OCI-LY7 (cell line): ENCODE measurements at regions not wholly inside any gene's neighbourhood (a gene's known extent, or its start where the extent isn't known, plus 50 kb on each side); places are given as distances from the start of the nearest gene placed in this dataset.

Source experiments
- BruUV-seq: library from RNA; stranded (reverse); fragments of 400-500 nt; replicated peaks from 2 replicates; lab custom pipeline; 2021; lab: Mats Ljungman, UMichigan
- CTCF ChIA-PET: fragments of 300-600 bp; sonication (Branson Sonifier 250); formaldehyde crosslinking; loops from one replicate; lab custom pipeline; 2022; ENCODE audit warnings: antibody characterized with exemption; ENCODE audit not compliant: unreplicated experiment; lab: Charles Lee
- POLR2A ChIA-PET: fragments of 300-600 bp; sonication (Branson Sonifier 250); formaldehyde crosslinking; loops from one replicate; lab custom pipeline; 2022; ENCODE audit warnings: antibody characterized with exemption; lab: Charles Lee
- DNase-seq: peaks from one replicate; pipeline ENCODE4 v3.0.0-alpha.2; 2015; ENCODE audit warnings: low spot score
- H2AFZ ChIP-seq: fragments of 200-600 bp; sonication (generic), shearing (Covaris generic); 2 replicates; pipeline ENCODE4 v1.6.1; 2014; ENCODE audit warnings: mild to moderate bottlenecking, antibody characterized with exemption, low read length, moderate library complexity
- H3K27ac ChIP-seq: fragments of 200-600 bp; sonication (generic); 2 replicates; pipeline ENCODE4 v1.5.1; 2014; ENCODE audit warnings: mixed run types, low read depth, mild to moderate bottlenecking, moderate library complexity, low read length, inconsistent platforms; ENCODE audit not compliant: poor library complexity, severe bottlenecking
- H3K36me3 ChIP-seq: fragments of 200-600 bp; sonication (generic); 2 replicates; pipeline ENCODE4 v1.6.1; 2014; ENCODE audit warnings: mild to moderate bottlenecking, antibody characterized with exemption, low read length, moderate library complexity, mixed read lengths; ENCODE audit not compliant: insufficient read depth
- H3K4me1 ChIP-seq: fragments of 200-600 bp; sonication (generic); 2 replicates; pipeline ENCODE4 v1.5.1; 2014; ENCODE audit warnings: mild to moderate bottlenecking, low read length; ENCODE audit not compliant: insufficient read depth, poor library complexity, severe bottlenecking
- H3K4me2 ChIP-seq: fragments of 200-600 bp; sonication (generic); 2 replicates; pipeline ENCODE4 v1.6.1; 2014; ENCODE audit warnings: mild to moderate bottlenecking, low read length
- H3K4me3 ChIP-seq: fragments of 200-600 bp; sonication (generic); 2 replicates; pipeline ENCODE4 v1.5.1; 2014; ENCODE audit warnings: mild to moderate bottlenecking, low read depth, low read length; ENCODE audit not compliant: poor library complexity, severe bottlenecking
- H3K79me2 ChIP-seq: fragments of 200-600 bp; sonication (generic); 2 replicates; pipeline ENCODE4 v1.6.1; 2016; ENCODE audit warnings: low read depth, mild to moderate bottlenecking, low read length, moderate library complexity, mixed read lengths; ENCODE audit not compliant: insufficient read depth
- H3K9me2 ChIP-seq: fragments of 200-600 bp; sonication (generic); 2 replicates; pipeline ENCODE4 v1.6.1; 2016; ENCODE audit warnings: mild to moderate bottlenecking, low read length, mixed read lengths; ENCODE audit not compliant: insufficient read depth
- H3K9me3 ChIP-seq: fragments of 200-600 bp; sonication (generic); 2 replicates; pipeline ENCODE4 v1.6.1; 2014; ENCODE audit warnings: mild to moderate bottlenecking, mixed run types, low read length, mixed read lengths
- H4K20me1 ChIP-seq: fragments of 200-600 bp; sonication (generic); 2 replicates; pipeline ENCODE4 v1.6.1; 2014; ENCODE audit warnings: mild to moderate bottlenecking, antibody characterized with exemption, low read length, moderate library complexity, mixed read lengths; ENCODE audit not compliant: insufficient read depth
- CTCF ChIP-seq: fragments of 200-600 bp; sonication (generic); conservative IDR thresholded peaks from 2 replicates; pipeline ENCODE4 v1.5.1; 2014; ENCODE audit warnings: mild to moderate bottlenecking, antibody characterized with exemption, low read length, moderate library complexity, mixed read lengths
- EZH2phosphoT487 ChIP-seq: fragments of 200-600 bp; sonication (generic); IDR thresholded peaks from 2 replicates; pipeline ENCODE4 v1.6.1; 2018; ENCODE audit warnings: low read depth, borderline replicate concordance, mild to moderate bottlenecking, mixed run types, antibody characterized with exemption, low read length, moderate library complexity, mixed read lengths
- intact Hi-C: fragments of 100-400 bp; cut with micrococcal nuclease; formaldehyde crosslinking; loops from one replicate; pipeline ENCODE4 v1.10.0; 2022; ENCODE audit not compliant: unreplicated experiment

GRCh38 chr2:60364491-60364890, 189.0 kb downstream of the BCL11A start:
- Histone ChIP-seq H4K20me1 (no peaks in the 10 kb centered on the region), H3K27ac (peak overlapping the region; percentile 85), H3K79me2 (no peaks in the 10 kb centered on the region), H3K9me2 (no peaks in the 10 kb centered on the region), H3K36me3 (no peaks in the 10 kb centered on the region), H3K4me2 (peak overlapping the region; percentile 17), H3K4me1 (peaks cover 100% of the 10 kb centered on the region), H2AFZ (peak overlapping the region; percentile 11; the same call in 1 of the 2 replicates), H3K9me3 (no peaks in the 10 kb centered on the region), H3K4me3 (no peak overlapping the region)
- intact Hi-C loops: no loop called here
- TF ChIP-seq EZH2phosphoT487 (no peak), CTCF (no peak)
- ChIA-PET POLR2A (interaction anchor here (0.9 to 5.9 kb wide), 3 partner anchors 12 to 47 kb away, joined by 3 to 85 read pairs (median 3); no protein-coding TSS in a partner anchor), CTCF (no interaction called here)
- no TSS peak for BruUV-seq
- no peak for DNase-seq

GRCh38 chr2:60361498-60361897, 192.0 kb downstream of the BCL11A start:
- Histone ChIP-seq H3K9me2 (no peaks in the 10 kb centered on the region), H3K27ac (peak overlapping the region; percentile 2), H3K4me2 (peak overlapping the region; percentile 19), H3K4me1 (peaks cover 100% of the 10 kb centered on the region), H3K9me3 (no peaks in the 10 kb centered on the region), H2AFZ (peak overlapping the region; percentile 8; the same call in 1 of the 2 replicates), H3K36me3 (no peaks in the 10 kb centered on the region), H3K79me2 (no peaks in the 10 kb centered on the region), H4K20me1 (no peaks in the 10 kb centered on the region), H3K4me3 (no peak overlapping the region)
- BruUV-seq: no TSS peak
- TF ChIP-seq EZH2phosphoT487 (no peak), CTCF (no peak)
- intact Hi-C loops: no loop called here
- no peak for DNase-seq
- ChIA-PET POLR2A (interaction anchor here (1.3 to 5.9 kb wide), 2 partner anchors 8 to 9 kb away, joined by 4 to 85 read pairs; no protein-coding TSS in a partner anchor), CTCF (no interaction called here)

- POLR2A ChIA-PET: interaction anchor here (1.1 to 3.3 kb wide), 2 partner anchors 10 to 32 kb away, joined by 3 to 28 read pairs; no protein-coding TSS in a partner anchor
- BruUV-seq: no TSS peak
Measured at GRCh38 chr2:60359569-60359968, 193.9 kb downstream of the BCL11A start.

More at GRCh38 chr2:60359569-60359968, 193.9 kb downstream of the BCL11A start:
- Histone ChIP-seq H3K9me2 (no peaks in the 10 kb centered on the region), H3K4me2 (peak overlapping the region; percentile 67), H3K79me2 (no peaks in the 10 kb centered on the region), H4K20me1 (no peaks in the 10 kb centered on the region), H3K4me3 (no peak overlapping the region), H3K36me3 (no peaks in the 10 kb centered on the region), H3K9me3 (no peaks in the 10 kb centered on the region), H2AFZ (peak overlapping the region; percentile 38; the same call in 1 of the 2 replicates), H3K27ac (peak overlapping the region; percentile 98), H3K4me1 (peaks cover 100% of the 10 kb centered on the region)
- TF ChIP-seq EZH2phosphoT487 (no peak), CTCF (no peak)
- DNase-seq: no peak
- intact Hi-C loops: no loop called here
- CTCF ChIA-PET: interaction anchor here (0.7 kb wide), 1 partner anchor 28 kb away, joined by 3 read pairs; no protein-coding TSS in a partner anchor
